Lung (tissue), 11 donors: ENCODE measurements at regions not wholly inside any gene's neighbourhood (a gene's known extent, or its start where the extent isn't known, plus 50 kb on each side); places are given as distances from the start of the nearest gene placed in this dataset.

Experiments
- ATAC-seq: fragments of 200-7000 bp; cut with Tn5 transposase; one replicate; pipeline ENCODE4 v1.9.1; 2020; ENCODE audit warnings: moderate number of reproducible peaks; ENCODE audit not compliant: insufficient read depth, low FRiP score
- DNase-seq, 3 donors: peaks; one replicate each; pipeline ENCODE4 v3.0.0-alpha.2; 2013 to 2017
- H3K27ac ChIP-seq, 2 donors: one replicate each; pipeline ENCODE4 v1.5.1; 2013; ENCODE audit warnings: mild to moderate bottlenecking in 2 of 2, moderate library complexity in 2 of 2, control low read depth in 1 of 2, inconsistent platforms in 1 of 2, low read depth in 1 of 2, low read length in 1 of 2
- H3K27me3 ChIP-seq, 3 donors: one replicate each; pipeline ENCODE4 v1.5.1; 2013; ENCODE audit warnings: low read length in 2 of 3; ENCODE audit not compliant: control insufficient read depth in 3 of 3, insufficient read depth in 3 of 3
- H3K36me3 ChIP-seq, 4 donors: one replicate each; pipeline ENCODE4 v1.5.1; 2013; ENCODE audit warnings: low read length in 4 of 4, mild to moderate bottlenecking in 1 of 4, moderate library complexity in 1 of 4; ENCODE audit not compliant: control insufficient read depth in 4 of 4, insufficient read depth in 4 of 4
- H3K4me1 ChIP-seq, 5 donors: one replicate each; pipeline ENCODE4 v1.5.1; 2013; ENCODE audit warnings: low read length in 5 of 5, mild to moderate bottlenecking in 2 of 5, moderate library complexity in 1 of 5; ENCODE audit not compliant: control insufficient read depth in 5 of 5, insufficient read depth in 5 of 5
- H3K4me3 ChIP-seq: one replicate; pipeline ENCODE4 v1.5.1; 2013; ENCODE audit warnings: mild to moderate bottlenecking, control low read depth, moderate library complexity
- H3K9ac ChIP-seq, 2 donors: one replicate each; pipeline ENCODE4 v1.5.1; 2013; ENCODE audit warnings: low read length in 2 of 2, control low read depth in 1 of 2; ENCODE audit not compliant: insufficient read depth in 1 of 2
- H3K9me3 ChIP-seq, 4 donors: one replicate each; pipeline ENCODE4 v1.5.1; 2013; ENCODE audit warnings: low read length in 3 of 4, mild to moderate bottlenecking in 1 of 4, moderate library complexity in 1 of 4; ENCODE audit not compliant: control insufficient read depth in 4 of 4, insufficient read depth in 3 of 4
- CTCF ChIP-seq: IDR thresholded peaks from 2 replicates; pipeline ENCODE4 v1.5.1; 2012; ENCODE audit warnings: mild to moderate bottlenecking; ENCODE audit errors: control extremely low read depth, extremely low read depth
- WGBS, 2 donors: extraction: QIAGEN DNeasy Blood & Tissue Kit; methylation state at CpG; one replicate each; pipeline ENCODE4 v1.1.7; 2013; 5-methylcytosine and 5-hydroxymethylcytosine counted together
- donor health status: control.
- donor health status: control.
- donor health status: Bipolar disorder and iron deficiency.
- donor health status: healthy.
- donor health status: DM: yes; HTN: yes; CAD: no.

GRCh38 chr14:24744641-24745040 is 110.7 kb upstream of the GZMB start:
- H3K9me3 ChIP-seq, result no peaks in the 10 kb centered on the region
- H3K36me3 ChIP-seq, result no peaks in the 10 kb centered on the region
- H3K4me1 ChIP-seq, result no peaks in the 10 kb centered on the region
- no peak overlapping the region for H3K9ac ChIP-seq
- no peak overlapping the region for H3K27ac ChIP-seq
- ATAC-seq (no peak), DNase-seq (no peak)
- no peak for TF ChIP-seq CTCF
- H3K4me3 ChIP-seq, result no peak overlapping the region
- no peaks in the 10 kb centered on the region for H3K27me3 ChIP-seq
- WGBS, 2 donors, result 66 to 68% methylated on average over 2 of the region's 2 CpGs

DNA sequence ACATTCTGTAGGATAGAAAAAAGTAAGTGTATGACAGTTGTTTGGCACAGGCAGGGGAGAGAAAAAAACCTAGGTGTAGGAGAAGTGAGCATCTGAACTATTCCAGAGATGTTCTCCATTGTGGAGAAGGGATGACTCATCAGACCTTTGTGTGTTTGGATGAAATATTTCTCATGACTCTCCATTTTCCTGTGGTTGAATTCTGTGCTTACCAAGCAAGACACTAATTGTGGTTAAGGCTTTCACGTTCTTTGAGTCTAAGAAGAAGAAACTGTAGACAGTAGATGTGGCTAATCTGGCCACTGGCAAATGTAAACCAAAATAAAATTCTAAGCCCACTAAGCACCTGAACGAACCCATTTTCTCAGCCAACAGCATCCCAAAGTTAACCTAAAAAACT is 107.9 kb upstream of the GZMB start:
- Histone ChIP-seq H3K9me3 (peaks cover 0 to 2% (median 0%) of the 10 kb centered on the region in 4 donors), H3K27ac (no peak overlapping the region), H3K36me3 (no peaks in the 10 kb centered on the region), H3K27me3 (no peaks in the 10 kb centered on the region), H3K9ac (no peak overlapping the region), H3K4me1 (no peaks in the 10 kb centered on the region), H3K4me3 (no peak overlapping the region)
- TF ChIP-seq CTCF, result no peak
- WGBS, 2 donors, result 58 to 63% methylated on average over 2 of the region's 2 CpGs
- no peak for DNase-seq
- no peak for ATAC-seq

DNA sequence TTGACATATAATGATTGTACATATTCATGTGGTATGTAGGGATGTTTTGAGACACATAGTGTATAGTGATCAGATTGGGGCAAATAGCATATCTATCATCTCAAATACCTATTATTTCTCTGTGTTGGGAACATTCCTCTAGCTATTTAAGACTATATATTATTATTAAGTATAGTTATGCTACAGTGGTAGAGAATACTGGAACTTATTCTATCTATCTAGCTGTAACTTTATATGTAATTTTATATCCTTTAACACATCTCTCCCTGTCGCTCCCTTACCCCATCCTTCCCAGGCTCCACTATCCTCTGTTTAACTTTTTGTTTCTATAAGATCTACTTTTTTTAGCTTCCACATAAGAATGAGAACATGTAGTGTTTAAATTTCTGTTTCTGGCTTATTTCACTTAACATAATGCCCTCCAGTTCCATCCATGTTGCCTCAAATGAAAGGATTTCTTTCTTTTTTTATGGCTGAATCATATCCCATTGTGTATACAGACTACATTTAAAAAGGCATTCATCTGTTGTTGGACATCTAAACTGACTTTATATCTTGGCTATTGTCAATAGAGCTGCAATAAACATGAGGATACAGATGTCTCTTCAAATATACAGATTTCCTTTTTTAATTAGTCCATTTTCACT is 102.1 kb upstream of the GZMB start:
- H3K36me3 ChIP-seq, result no peaks in the 10 kb centered on the region
- no peak overlapping the region for H3K27ac ChIP-seq
- H3K4me1 ChIP-seq, result peaks cover 0 to 8% (median 0%) of the 10 kb centered on the region in 5 donors
- H3K4me3 ChIP-seq, result no peak overlapping the region
- 0 to 72% methylated on average over 1 of the region's 1 CpG for WGBS, 2 donors
- no peak overlapping the region for H3K9ac ChIP-seq
- H3K9me3 ChIP-seq, result peaks cover 0 to 2% (median 0%) of the 10 kb centered on the region in 4 donors
- H3K27me3 ChIP-seq, result no peaks in the 10 kb centered on the region
- no peak for TF ChIP-seq CTCF
- no peak for ATAC-seq
- no peak for DNase-seq
